Panc1 (cell line): ENCODE measurements at regions not wholly inside any gene's neighbourhood (a gene's known extent, or its start where the extent isn't known, plus 50 kb on each side); places are given as distances from the start of the nearest gene placed in this dataset.
A peak's percentile ranks its signal among the peaks of the same experiment; 100 is the strongest.

Source experiments
- ATAC-seq: fragments of 200-7000 bp; cut with Tn5 transposase; 2 replicates; pipeline ENCODE4 v1.9.1; 2020; ENCODE audit warnings: mild to moderate bottlenecking, moderate library complexity
- BruUV-seq: library from RNA; stranded (reverse); fragments of 400-500 nt; replicated peaks from 2 replicates; lab custom pipeline; 2021; lab: Mats Ljungman, UMichigan
- CTCF ChIA-PET: fragments of 300-600 bp; sonication (Branson Sonifier 250); formaldehyde crosslinking; loops from one replicate; lab custom pipeline; 2022; ENCODE audit warnings: antibody characterized with exemption; lab: Charles Lee
- POLR2A ChIA-PET: fragments of 300-600 bp; sonication (Branson Sonifier 250); formaldehyde crosslinking; loops from one replicate; lab custom pipeline; 2022; ENCODE audit warnings: antibody characterized with exemption; lab: Charles Lee
- DNase-seq: peaks from one replicate; pipeline ENCODE4 v3.0.0-alpha.2; 2010; ENCODE audit warnings: low read depth, low spot score
- H3K27ac ChIP-seq: 2 replicates; pipeline ENCODE4 v1.5.1; 2011; ENCODE audit warnings: mild to moderate bottlenecking, low read length, inconsistent platforms
- H3K27me3 ChIP-seq: fragments of 200-500 bp; sonication (Bioruptor generic); 2 replicates; pipeline ENCODE4 v1.6.0; 2014; ENCODE audit warnings: low read length, inconsistent platforms; ENCODE audit not compliant: control insufficient read depth, insufficient read depth
- H3K36me3 ChIP-seq: fragments of 200-500 bp; sonication (Bioruptor generic); 2 replicates; pipeline ENCODE4 v1.5.1; 2014; ENCODE audit warnings: inconsistent platforms, mild to moderate bottlenecking, low read length, moderate library complexity; ENCODE audit not compliant: control insufficient read depth, insufficient read depth
- H3K4me1 ChIP-seq: 2 replicates; pipeline ENCODE4 v1.5.1; 2011; ENCODE audit warnings: inconsistent platforms, mild to moderate bottlenecking, low read length, moderate library complexity; ENCODE audit not compliant: control insufficient read depth, insufficient read depth
- H3K4me3 ChIP-seq, 2 experiments: 2 replicates each; pipeline ENCODE4 v1.5.1; 2011 to 2012; ENCODE audit warnings: low read depth in 2 of 2, low read length in 2 of 2, mild to moderate bottlenecking in 2 of 2, inconsistent platforms in 1 of 2, moderate library complexity in 1 of 2
- H3K9me3 ChIP-seq: fragments of 200-500 bp; sonication (Bioruptor generic); 2 replicates; pipeline ENCODE4 v1.5.1; 2014; ENCODE audit warnings: low read depth, mild to moderate bottlenecking, inconsistent platforms, low read length, moderate library complexity; ENCODE audit not compliant: control insufficient read depth, insufficient read depth
- CTCF ChIP-seq: fragments of 450-650 bp; IDR thresholded peaks from 2 replicates; pipeline ENCODE4 v1.5.1; 2017; ENCODE audit warnings: mild to moderate bottlenecking
- POLR2AphosphoS5 ChIP-seq: IDR thresholded peaks from 2 replicates; pipeline ENCODE4 v1.6.1; 2012; ENCODE audit warnings: mild to moderate bottlenecking, low read depth, low read length, moderate library complexity
- REST ChIP-seq, 2 experiments: IDR thresholded peaks; 2 replicates each; pipeline ENCODE4 v1.6.1; 2011 to 2012; ENCODE audit warnings: low read depth in 2 of 2, control low read depth in 1 of 2, low read length in 1 of 2, mild to moderate bottlenecking in 1 of 2, moderate library complexity in 1 of 2; ENCODE audit not compliant: insufficient read depth in 1 of 2
- SIN3A ChIP-seq: IDR thresholded peaks from 2 replicates; pipeline ENCODE4 v1.6.1; 2012; ENCODE audit warnings: low read depth, mild to moderate bottlenecking, low read length, moderate library complexity, borderline replicate concordance; ENCODE audit not compliant: insufficient read depth
- TCF7L2 ChIP-seq: IDR thresholded peaks from 2 replicates; pipeline ENCODE4 v1.6.1; 2011; ENCODE audit warnings: mild to moderate bottlenecking, low read depth, low read length, inconsistent platforms
- in situ Hi-C: cut with HindIII; loops from 2 replicates; pipeline ENCODE4 v1.10.0; 2016; ENCODE audit warnings: low sequenced_read_pairs, low pct_unique_long_range_greater_than_20kb
- intact Hi-C: fragments of 100-400 bp; cut with micrococcal nuclease; formaldehyde crosslinking; loops from one replicate; pipeline ENCODE4 v1.10.0; 2022; ENCODE audit not compliant: unreplicated experiment

GRCh38 chr4:123617791-123618190, 221.2 kb downstream of the SPRY1 start:
- CTCF ChIA-PET = no interaction called here
- intact Hi-C loops = no loop called here

GRCh38 chr4:123618606-123619005, 222.0 kb downstream of the SPRY1 start:
- H3K4me3 ChIP-seq = no peak overlapping the region
- ChIA-PET POLR2A (interaction anchor here (0.6 kb wide), 1 partner anchor 676 kb away, joined by 3 read pairs; no protein-coding TSS in a partner anchor), CTCF (no interaction called here)
- intact Hi-C loops = no loop called here
- H3K9me3 ChIP-seq = no peaks in the 10 kb centered on the region
- no peak for DNase-seq
- no peak for ATAC-seq
- in situ Hi-C loops = no loop called here
- peak overlapping the region; percentile 3; the same call in 1 of the 2 replicates for H3K27ac ChIP-seq
- H3K36me3 ChIP-seq = no peaks in the 10 kb centered on the region
- H3K4me1 ChIP-seq = no peaks in the 10 kb centered on the region
- TF ChIP-seq TCF7L2 = no peak
- no peak for TF ChIP-seq REST (IDR thresholded peaks at IDR 0.05; ENCODE audit: insufficient read depth in 1 of 2, low read depth in 2 of 2, low read length in 1 of 2)
- no peak for TF ChIP-seq CTCF
- TF ChIP-seq POLR2AphosphoS5 = no peak
- TF ChIP-seq SIN3A = no peak
- H3K27me3 ChIP-seq = no peaks in the 10 kb centered on the region
- no TSS peak for BruUV-seq

More at GRCh38 chr4:123617791-123618190, 221.2 kb downstream of the SPRY1 start:
- in situ Hi-C loops = no loop called here
- POLR2A ChIA-PET = no interaction called here
- TF ChIP-seq CTCF (no peak), SIN3A (no peak)
- DNase-seq (no peak), ATAC-seq (no peak)
- no peaks in the 10 kb centered on the region for H3K4me1 ChIP-seq
- no peak overlapping the region; the same call in 1 of the 2 replicates for H3K27ac ChIP-seq
- no TSS peak for BruUV-seq
- no peaks in the 10 kb centered on the region for H3K36me3 ChIP-seq
- H3K27me3 ChIP-seq = no peaks in the 10 kb centered on the region
- no peaks in the 10 kb centered on the region for H3K9me3 ChIP-seq
- no peak overlapping the region for H3K4me3 ChIP-seq
